Activated CD8-positive, alpha-beta memory T cell treated with anti-CD3 and anti-CD28 coated beads, Interleukin-2, amount 50 U/mL, for 48 hours (primary cell): ENCODE measurements at regions not wholly inside any gene's neighbourhood (a gene's known extent, or its start where the extent isn't known, plus 50 kb on each side); places are given as distances from the start of the nearest gene placed in this dataset.

Experiments used
- DNase-seq: peaks from one replicate; pipeline ENCODE4 v3.0.0-alpha.2; 2020

- no peak for DNase-seq
Measured at GRCh38 chr2:239522002-239522739, 121.4 kb upstream of the HDAC4 start.

DNA sequence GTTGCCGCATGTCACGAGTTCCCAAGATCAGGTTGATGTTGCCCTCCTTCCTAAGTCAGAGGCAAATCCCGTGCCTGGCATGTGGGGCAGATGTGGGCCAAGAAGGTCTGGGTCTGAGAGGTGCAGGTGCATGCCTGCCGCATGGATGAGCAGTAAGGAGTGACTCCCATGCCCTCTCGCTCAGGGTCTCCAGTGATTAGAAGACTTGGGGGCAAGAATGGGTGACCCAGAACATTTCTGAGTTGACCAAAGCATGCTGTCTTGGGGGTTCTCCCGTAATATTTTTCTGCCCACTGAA, 120.6 kb upstream of the HDAC4 start:
- no peak for DNase-seq

GRCh38 chr2:239520811-239521517, 120.1 kb upstream of the HDAC4 start:
- DNase-seq: no peak

- DNase-seq: no peak
Measured at GRCh38 chr2:239519921-239520585, 119.2 kb upstream of the HDAC4 start.

DNA sequence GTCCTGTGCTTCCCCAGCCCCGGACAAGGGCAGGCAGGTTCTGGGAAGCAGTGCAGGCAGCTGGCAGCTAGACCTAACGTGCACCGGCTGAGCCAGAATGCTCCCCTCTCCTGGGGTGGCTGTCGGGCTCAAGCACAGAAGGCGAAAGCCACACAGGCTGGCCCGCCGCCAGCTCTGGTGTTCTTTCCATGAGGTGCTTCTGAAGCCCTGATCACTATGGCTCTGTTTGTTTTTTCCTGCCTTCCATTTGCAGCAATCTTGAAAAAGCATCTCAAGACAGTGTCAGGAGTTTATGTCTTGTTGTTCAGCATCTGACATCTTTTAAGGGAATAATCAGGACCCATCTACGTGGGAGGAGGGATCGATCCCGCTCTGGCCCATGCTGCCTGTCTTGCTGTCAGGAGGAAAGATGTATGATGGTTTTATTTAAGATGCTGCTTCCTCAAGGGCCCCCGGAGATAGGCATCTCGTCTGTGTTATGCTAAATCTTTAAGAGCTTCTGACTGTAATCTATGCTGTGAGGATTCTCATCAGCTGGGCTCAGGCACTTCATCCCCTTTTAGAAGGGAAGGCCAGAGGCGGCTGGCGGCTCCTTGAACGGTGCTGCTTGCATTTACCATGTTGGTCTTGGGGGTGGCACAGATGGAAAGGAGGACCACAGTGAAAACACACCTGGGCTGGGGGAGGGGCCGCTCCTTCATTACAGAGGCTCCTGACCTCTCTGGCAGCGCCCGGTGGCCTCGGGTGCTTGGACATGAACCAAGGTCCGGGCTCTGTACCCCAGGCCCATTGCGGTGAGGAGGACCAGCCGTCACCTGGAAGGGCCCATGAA, 118.5 kb upstream of the HDAC4 start:
- no peak for DNase-seq

GRCh38 chr2:239518286-239519088, 117.7 kb upstream of the HDAC4 start:
- DNase-seq: no peak

DNA sequence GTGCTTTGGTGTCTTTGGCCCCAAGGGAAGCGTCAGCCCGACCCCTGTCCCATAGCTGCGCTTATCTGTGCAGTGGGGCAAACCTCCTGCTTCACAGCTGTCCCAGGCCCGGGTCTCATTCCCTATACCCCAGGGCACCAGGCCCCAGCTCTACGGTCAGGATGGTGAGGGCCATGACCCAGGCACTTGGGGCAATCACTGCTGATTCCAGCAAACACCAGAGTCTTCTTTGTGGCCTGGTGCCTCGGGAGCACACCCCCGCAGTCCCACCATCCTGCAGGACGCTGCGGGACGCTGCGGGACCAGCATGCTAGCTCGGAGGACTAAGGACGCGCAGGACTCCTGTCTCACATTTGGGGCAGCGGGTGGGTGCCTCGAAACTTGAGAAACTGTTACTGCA, 116.9 kb upstream of the HDAC4 start:
- DNase-seq: no peak

DNA sequence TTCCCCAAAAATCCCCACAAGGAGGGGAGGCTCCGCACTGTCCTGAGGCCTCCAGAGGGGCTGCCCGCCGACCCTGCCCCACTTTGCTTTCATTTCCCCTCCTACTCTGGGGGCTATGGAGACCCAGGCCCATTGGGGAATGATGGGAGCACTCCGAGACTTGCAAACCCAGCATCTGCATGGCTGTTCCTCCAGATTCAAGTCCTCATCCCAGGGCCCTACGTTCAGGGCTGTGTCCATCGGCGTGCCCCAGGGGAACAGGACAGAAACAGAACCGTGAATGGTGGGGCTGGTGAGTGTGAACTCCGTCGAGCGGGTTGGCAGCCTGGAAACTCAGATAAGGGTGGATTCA, 116.1 kb upstream of the HDAC4 start:
- no peak for DNase-seq

DNA sequence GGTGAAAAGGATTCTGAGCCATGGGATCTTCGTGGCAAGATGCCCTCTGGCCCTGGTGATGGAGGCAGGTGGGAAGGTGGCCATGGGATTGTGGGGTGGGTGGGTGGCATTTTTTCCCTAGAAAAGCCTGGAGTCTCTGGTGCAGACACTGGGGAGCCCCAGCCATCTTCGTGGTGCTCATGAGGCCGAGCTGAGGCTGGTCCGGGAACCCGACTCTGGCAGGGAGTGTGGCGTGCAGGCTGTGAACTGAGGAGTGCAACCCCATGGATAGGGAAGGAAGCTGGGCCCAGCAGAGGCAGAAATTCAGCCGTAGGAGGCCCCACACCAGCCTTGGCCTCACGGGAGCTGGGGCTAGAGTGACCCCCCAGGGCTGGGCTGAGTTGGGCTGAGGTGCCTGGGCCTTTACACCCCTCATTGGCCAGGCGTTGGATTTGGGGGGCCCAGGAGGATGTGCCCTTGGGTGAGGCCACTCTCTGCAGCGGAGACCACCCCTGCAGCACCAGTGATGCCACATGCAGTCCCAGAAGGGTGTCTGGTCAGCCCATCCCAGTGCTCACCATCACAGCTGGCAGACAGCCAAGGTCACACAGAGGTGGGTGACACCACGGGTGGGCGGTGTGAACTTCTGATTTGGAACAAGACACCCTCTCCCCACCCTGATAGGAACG, 115.6 kb upstream of the HDAC4 start:
- DNase-seq: no peak

DNA sequence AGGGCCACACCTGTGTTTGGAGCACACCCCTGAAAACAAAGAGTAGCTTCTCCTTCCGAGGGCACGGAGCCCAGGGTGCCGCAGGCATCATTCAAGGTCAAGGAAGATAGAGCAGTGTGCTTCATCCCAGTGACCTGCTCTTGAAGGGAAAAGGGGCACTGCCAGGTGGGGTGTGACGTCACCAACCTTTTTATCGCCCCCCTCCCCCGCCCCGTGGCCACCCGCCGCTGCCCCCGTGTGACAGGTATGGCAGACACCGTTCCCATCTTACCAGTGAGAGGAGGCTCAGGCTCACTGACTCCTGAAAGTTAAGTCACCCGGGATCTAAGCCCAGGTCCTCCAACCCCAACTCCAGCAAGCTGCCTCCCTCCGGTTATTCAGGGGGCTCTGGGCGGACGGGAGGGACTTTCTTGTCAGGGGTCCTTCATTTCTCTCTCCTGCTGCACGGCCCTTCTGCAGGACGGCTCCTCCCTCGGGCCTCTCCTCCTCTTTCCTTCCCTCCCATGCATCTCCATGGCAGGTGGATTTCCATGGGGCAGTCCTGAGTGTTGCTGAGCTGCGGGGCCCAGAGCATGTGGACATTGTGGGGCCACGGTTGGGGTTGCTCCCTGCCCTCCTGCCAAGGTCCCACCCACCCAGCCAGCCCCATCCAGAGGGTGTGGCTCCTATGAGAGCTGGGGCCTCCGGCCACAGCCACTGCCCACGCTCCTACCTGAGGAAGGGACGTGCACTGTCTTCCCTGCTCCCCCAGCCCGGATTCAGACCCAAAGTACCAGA, 114.1 kb upstream of the HDAC4 start:
- no peak for DNase-seq

DNA sequence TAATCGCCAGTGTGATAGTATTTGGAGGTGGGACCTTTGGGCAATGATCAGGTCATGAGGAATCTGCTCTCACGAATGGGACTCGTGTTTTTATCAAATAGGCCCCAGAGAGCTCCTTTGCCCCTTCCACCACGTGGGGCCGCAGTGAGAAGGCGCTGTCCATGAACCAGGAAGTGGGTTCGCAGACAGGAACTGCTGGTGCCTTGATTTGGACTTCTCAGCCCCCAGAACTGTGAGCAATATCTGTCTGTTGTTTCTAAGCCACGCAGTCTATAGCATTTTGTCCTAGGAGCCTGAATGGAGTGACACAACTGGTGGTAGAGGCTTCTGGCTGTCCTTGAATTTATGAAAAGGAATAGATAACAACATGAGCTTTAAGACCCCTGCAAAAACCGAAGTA, 111.2 kb upstream of the HDAC4 start:
- DNase-seq: no peak

- DNase-seq: no peak
Measured at GRCh38 chr2:239509373-239510143, 108.7 kb upstream of the HDAC4 start.

- DNase-seq: no peak
Measured at GRCh38 chr2:239508261-239508660, 107.4 kb upstream of the HDAC4 start.

- DNase-seq: no peak
Measured at GRCh38 chr2:239507576-239508258, 106.9 kb upstream of the HDAC4 start.

GRCh38 chr2:239506961-239507360, 106.1 kb upstream of the HDAC4 start:
- no peak for DNase-seq

DNA sequence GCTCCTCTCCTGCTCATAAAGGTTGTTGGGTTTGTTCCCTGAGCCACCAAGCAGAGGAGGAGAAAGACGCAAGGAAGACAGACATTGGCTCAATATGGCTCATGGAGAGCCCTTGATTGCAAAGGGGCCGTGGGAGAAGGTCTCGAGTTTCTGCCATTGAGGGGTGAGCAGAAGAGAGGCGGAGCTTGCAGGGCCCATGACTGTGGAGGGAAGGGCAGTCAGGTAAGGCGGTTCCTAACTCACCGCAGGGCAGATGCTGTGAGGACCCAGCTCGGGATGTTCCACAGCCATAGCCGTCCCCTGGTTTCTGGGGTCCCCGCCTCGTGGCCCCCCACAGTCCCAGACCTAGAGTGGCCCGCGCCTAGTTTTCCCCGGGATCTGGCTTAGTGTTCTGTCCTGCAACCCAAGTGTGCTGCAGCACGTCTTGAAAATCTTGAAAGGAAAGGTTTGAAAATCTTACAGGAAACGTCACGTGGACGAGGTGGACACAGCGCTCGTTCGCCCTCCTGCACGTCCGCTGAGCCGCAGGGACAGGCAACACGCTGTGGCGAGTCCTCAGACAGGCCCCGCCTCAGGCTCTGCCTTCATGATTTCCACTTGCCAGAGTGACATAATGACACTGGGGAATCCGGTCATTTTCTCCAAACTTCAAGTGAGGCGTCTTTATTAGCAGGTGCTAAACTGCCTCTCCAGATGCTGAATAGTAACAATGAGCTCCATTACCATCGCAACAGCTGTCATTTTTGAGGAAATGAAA, 105.5 kb upstream of the HDAC4 start:
- no peak for DNase-seq

DNA sequence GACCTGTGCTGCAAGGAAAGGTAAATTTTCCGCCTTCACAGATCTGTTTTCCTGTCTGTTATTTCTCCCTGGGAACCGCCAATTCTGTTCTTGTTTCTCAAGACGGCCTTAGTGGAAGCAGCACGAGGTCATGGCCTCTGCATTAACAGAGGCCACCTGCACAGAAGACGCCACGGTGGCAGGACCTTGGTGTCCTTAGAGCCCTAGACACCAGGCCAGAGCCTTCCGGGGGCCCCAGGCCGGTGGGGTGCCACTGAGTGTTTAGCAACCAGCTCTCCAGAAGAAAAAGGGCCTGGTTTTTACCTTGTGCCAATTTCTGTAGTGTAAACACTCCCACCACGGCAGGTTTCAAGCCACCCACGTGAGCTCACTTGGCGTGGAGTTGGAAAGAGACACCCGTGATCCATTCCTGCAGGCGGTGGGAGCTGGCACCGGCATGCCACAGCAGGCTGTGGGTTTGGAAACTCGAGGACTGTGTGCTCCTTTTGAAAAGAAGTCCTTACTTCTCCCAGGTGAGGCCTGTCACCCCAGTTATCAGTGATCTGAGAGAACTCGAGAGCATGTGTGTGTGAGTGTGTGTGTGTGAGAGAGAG, 103.9 kb upstream of the HDAC4 start:
- DNase-seq: no peak

- no peak for DNase-seq
Measured at GRCh38 chr2:239502430-239503186, 101.8 kb upstream of the HDAC4 start.
